HPDE6-E6E7 (cell line): ENCODE measurements at regions not wholly inside any gene's neighbourhood (a gene's known extent, or its start where the extent isn't known, plus 50 kb on each side); places are given as distances from the start of the nearest gene placed in this dataset.
"Not testable (repeated sequence)": the region's sequence is repeated elsewhere in the genome, so short reads cannot be mapped to it uniquely, and the experiment has no call there.

ENCODE experiments used
- DNase-seq: peaks from one replicate; pipeline ENCODE4 v3.0.0; 2011; ENCODE audit warnings: missing footprints; ENCODE audit errors: extremely low spot score

GRCh38 chr5:50898966-50899365, 232.5 kb downstream of the PARP8 start:
- no peak for DNase-seq

GRCh38 chr5:50900952-50901510, 234.6 kb downstream of the PARP8 start:
- no peak for DNase-seq

GRCh38 chr5:50903651-50904050, 237.2 kb downstream of the PARP8 start:
- no peak for DNase-seq

- no peak for DNase-seq
Observed at GRCh38 chr5:50905996-50906570, 239.6 kb downstream of the PARP8 start.

- DNase-seq = not testable (repeated sequence)
Observed at GRCh38 chr5:50920160-50920559, 253.7 kb downstream of the PARP8 start.

GRCh38 chr5:50921366-50922133, 255.1 kb downstream of the PARP8 start:
- no peak for DNase-seq

GRCh38 chr5:50922134-50922941, 255.9 kb downstream of the PARP8 start:
- DNase-seq = peak; percentile 27

- DNase-seq = no peak
Observed at GRCh38 chr5:50922942-50923767, 256.7 kb downstream of the PARP8 start.

- DNase-seq = no peak
Observed at GRCh38 chr5:50923768-50924494, 257.5 kb downstream of the PARP8 start.

GRCh38 chr5:50927953-50928352, 261.5 kb downstream of the PARP8 start:
- DNase-seq = no peak

- DNase-seq = no peak
Observed at GRCh38 chr5:50929174-50929573, 262.7 kb downstream of the PARP8 start.

GRCh38 chr5:50934343-50934742, 267.9 kb downstream of the PARP8 start:
- DNase-seq = no peak

- no peak for DNase-seq
Observed at GRCh38 chr5:50945139-50945538, 278.7 kb downstream of the PARP8 start.

- no peak for DNase-seq
Observed at GRCh38 chr5:50947906-50948683, 281.7 kb downstream of the PARP8 start.

- DNase-seq = no peak
Observed at GRCh38 chr5:50953290-50953689, 286.9 kb downstream of the PARP8 start.

GRCh38 chr5:50958852-50959457, 292.5 kb downstream of the PARP8 start:
- DNase-seq = no peak

GRCh38 chr5:50962934-50963872, 296.8 kb downstream of the PARP8 start:
- DNase-seq = peak; percentile 76

- DNase-seq = no peak
Observed at GRCh38 chr5:50963971-50964745, 297.7 kb downstream of the PARP8 start.
